K562 (cell line): ENCODE measurements at regions not wholly inside any gene's neighbourhood (a gene's known extent, or its start where the extent isn't known, plus 50 kb on each side); places are given as distances from the start of the nearest gene placed in this dataset.

Source experiments
- E2F4 ChIP-seq: sonication (generic); formaldehyde crosslinking; IDR thresholded peaks from 2 replicates; pipeline ENCODE4 v1.8.0; 2022; ENCODE audit warnings: mild to moderate bottlenecking, low read depth, missing genetic modification reagents
- FOXA3 ChIP-seq, 2 experiments: fragments of 450-650 bp in 1 of 2; sonication (generic) in 1 of 2; formaldehyde crosslinking; IDR thresholded peaks in 1 of 2; conservative IDR thresholded peaks in 1 of 2; 2 replicates each; pipeline versions ENCODE4 v1.4.0 to v1.8.0; 2020 to 2022; ENCODE audit warnings: mild to moderate bottlenecking in 2 of 2, missing genetic modification reagents in 1 of 2
- HEY1 ChIP-seq: fragments of 250-450 bp; sonication (Bioruptor Pico); IDR thresholded peaks from 2 replicates; pipeline ENCODE4 v1.5.0; 2020; ENCODE audit warnings: mild to moderate bottlenecking, moderate library complexity, borderline replicate concordance
- NFXL1 ChIP-seq: fragments of 450-650 bp; formaldehyde crosslinking; IDR thresholded peaks from 2 replicates; pipeline ENCODE4 v1.4.0; 2021; ENCODE audit warnings: mild to moderate bottlenecking
- TEAD1 ChIP-seq, 2 experiments: fragments of 450-650 bp in 1 of 2; sonication (generic) in 1 of 2; formaldehyde crosslinking; IDR thresholded peaks; 2 replicates each; pipeline versions ENCODE4 v1.4.0 to v1.8.0; 2020 to 2022; ENCODE audit warnings: mild to moderate bottlenecking in 2 of 2, missing genetic modification reagents in 1 of 2
- ZNF639 ChIP-seq, 2 experiments: fragments of 200-800 bp in 1 of 2; sonication (Bioruptor generic) in 1 of 2; sonication (generic) in 1 of 2; formaldehyde crosslinking in 1 of 2; IDR thresholded peaks in 1 of 2; conservative IDR thresholded peaks in 1 of 2; 2 replicates each; pipeline versions ENCODE4 v1.5.0 to v1.6.1; 2016 to 2020; ENCODE audit warnings: missing compliant biosample characterization in 1 of 2, missing genetic modification characterization in 1 of 2, missing genetic modification reagents in 1 of 2
- TF ChIP-seq, protein P1 (sequence below): fragments of 450-650 bp; IDR thresholded peaks from 2 replicates; pipeline ENCODE4 v1.6.1; 2016; ENCODE audit warnings: mild to moderate bottlenecking, moderate library complexity

GRCh38 chr6:14723535-14724086 is 522.3 kb upstream of the JARID2 start (continued):
- TF ChIP-seq, protein P1, sequence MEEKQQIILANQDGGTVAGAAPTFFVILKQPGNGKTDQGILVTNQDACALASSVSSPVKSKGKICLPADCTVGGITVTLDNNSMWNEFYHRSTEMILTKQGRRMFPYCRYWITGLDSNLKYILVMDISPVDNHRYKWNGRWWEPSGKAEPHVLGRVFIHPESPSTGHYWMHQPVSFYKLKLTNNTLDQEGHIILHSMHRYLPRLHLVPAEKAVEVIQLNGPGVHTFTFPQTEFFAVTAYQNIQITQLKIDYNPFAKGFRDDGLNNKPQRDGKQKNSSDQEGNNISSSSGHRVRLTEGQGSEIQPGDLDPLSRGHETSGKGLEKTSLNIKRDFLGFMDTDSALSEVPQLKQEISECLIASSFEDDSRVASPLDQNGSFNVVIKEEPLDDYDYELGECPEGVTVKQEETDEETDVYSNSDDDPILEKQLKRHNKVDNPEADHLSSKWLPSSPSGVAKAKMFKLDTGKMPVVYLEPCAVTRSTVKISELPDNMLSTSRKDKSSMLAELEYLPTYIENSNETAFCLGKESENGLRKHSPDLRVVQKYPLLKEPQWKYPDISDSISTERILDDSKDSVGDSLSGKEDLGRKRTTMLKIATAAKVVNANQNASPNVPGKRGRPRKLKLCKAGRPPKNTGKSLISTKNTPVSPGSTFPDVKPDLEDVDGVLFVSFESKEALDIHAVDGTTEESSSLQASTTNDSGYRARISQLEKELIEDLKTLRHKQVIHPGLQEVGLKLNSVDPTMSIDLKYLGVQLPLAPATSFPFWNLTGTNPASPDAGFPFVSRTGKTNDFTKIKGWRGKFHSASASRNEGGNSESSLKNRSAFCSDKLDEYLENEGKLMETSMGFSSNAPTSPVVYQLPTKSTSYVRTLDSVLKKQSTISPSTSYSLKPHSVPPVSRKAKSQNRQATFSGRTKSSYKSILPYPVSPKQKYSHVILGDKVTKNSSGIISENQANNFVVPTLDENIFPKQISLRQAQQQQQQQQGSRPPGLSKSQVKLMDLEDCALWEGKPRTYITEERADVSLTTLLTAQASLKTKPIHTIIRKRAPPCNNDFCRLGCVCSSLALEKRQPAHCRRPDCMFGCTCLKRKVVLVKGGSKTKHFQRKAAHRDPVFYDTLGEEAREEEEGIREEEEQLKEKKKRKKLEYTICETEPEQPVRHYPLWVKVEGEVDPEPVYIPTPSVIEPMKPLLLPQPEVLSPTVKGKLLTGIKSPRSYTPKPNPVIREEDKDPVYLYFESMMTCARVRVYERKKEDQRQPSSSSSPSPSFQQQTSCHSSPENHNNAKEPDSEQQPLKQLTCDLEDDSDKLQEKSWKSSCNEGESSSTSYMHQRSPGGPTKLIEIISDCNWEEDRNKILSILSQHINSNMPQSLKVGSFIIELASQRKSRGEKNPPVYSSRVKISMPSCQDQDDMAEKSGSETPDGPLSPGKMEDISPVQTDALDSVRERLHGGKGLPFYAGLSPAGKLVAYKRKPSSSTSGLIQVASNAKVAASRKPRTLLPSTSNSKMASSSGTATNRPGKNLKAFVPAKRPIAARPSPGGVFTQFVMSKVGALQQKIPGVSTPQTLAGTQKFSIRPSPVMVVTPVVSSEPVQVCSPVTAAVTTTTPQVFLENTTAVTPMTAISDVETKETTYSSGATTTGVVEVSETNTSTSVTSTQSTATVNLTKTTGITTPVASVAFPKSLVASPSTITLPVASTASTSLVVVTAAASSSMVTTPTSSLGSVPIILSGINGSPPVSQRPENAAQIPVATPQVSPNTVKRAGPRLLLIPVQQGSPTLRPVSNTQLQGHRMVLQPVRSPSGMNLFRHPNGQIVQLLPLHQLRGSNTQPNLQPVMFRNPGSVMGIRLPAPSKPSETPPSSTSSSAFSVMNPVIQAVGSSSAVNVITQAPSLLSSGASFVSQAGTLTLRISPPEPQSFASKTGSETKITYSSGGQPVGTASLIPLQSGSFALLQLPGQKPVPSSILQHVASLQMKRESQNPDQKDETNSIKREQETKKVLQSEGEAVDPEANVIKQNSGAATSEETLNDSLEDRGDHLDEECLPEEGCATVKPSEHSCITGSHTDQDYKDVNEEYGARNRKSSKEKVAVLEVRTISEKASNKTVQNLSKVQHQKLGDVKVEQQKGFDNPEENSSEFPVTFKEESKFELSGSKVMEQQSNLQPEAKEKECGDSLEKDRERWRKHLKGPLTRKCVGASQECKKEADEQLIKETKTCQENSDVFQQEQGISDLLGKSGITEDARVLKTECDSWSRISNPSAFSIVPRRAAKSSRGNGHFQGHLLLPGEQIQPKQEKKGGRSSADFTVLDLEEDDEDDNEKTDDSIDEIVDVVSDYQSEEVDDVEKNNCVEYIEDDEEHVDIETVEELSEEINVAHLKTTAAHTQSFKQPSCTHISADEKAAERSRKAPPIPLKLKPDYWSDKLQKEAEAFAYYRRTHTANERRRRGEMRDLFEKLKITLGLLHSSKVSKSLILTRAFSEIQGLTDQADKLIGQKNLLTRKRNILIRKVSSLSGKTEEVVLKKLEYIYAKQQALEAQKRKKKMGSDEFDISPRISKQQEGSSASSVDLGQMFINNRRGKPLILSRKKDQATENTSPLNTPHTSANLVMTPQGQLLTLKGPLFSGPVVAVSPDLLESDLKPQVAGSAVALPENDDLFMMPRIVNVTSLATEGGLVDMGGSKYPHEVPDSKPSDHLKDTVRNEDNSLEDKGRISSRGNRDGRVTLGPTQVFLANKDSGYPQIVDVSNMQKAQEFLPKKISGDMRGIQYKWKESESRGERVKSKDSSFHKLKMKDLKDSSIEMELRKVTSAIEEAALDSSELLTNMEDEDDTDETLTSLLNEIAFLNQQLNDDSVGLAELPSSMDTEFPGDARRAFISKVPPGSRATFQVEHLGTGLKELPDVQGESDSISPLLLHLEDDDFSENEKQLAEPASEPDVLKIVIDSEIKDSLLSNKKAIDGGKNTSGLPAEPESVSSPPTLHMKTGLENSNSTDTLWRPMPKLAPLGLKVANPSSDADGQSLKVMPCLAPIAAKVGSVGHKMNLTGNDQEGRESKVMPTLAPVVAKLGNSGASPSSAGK: no peak
- no peak for TF ChIP-seq E2F4
- peak in 1 of 2 experiments; percentile 19; a peak in 1 of 4 replicates for TF ChIP-seq FOXA3 (CRISPR knock-in tag; conservative IDR thresholded peaks at IDR 0.05 in 1 of 2, IDR thresholded peaks at IDR 0.05 in 1 of 2)
- no peak for TF ChIP-seq NFXL1 (CRISPR knock-in tag)
- no peak for TF ChIP-seq TEAD1 (CRISPR knock-in tag; IDR thresholded peaks at IDR 0.05)
- no peak for TF ChIP-seq ZNF639 (CRISPR knock-in tag; conservative IDR thresholded peaks at IDR 0.05 in 1 of 2, IDR thresholded peaks at IDR 0.05 in 1 of 2)
- TF ChIP-seq HEY1: no peak
